Gastroesophageal sphincter (tissue), 4 donors: ENCODE measurements at regions not wholly inside any gene's neighbourhood (a gene's known extent, or its start where the extent isn't known, plus 50 kb on each side); places are given as distances from the start of the nearest gene placed in this dataset.
A peak's percentile ranks its signal among the peaks of the same experiment; 100 is the strongest.

Source experiments
- ATAC-seq: fragments of 150-250 bp; one replicate; pipeline ENCODE4 v1.9.1; 2016; ENCODE audit warnings: mild to moderate bottlenecking, moderate library complexity
- H3K27ac ChIP-seq, 4 donors: fragments of 200-600 bp; sonication (generic) in 3 of 4; 1 replicate in 3 of 4; 2 replicates in 1 of 4; pipeline ENCODE4 v1.5.1; 2016 to 2019
- H3K27me3 ChIP-seq: fragments of 200-600 bp; sonication (generic); one replicate; pipeline ENCODE4 v1.5.1; 2019
- H3K36me3 ChIP-seq, 2 donors: fragments of 200-600 bp; sonication (generic); one replicate each; pipeline ENCODE4 v1.5.1; 2019; ENCODE audit warnings: control low read depth in 1 of 2
- H3K4me1 ChIP-seq, 3 donors: fragments of 200-600 bp; sonication (generic); 1 replicate in 2 of 3; 2 replicates in 1 of 3; pipeline ENCODE4 v1.5.1; 2016 to 2019; ENCODE audit warnings: control low read depth in 2 of 3
- H3K4me3 ChIP-seq, 2 donors: fragments of 200-600 bp; sonication (generic); one replicate each; pipeline ENCODE4 v1.5.1; 2019; ENCODE audit warnings: mild to moderate bottlenecking in 1 of 2, moderate library complexity in 1 of 2
- H3K9me3 ChIP-seq, 3 donors: fragments of 200-600 bp; sonication (generic); one replicate each; pipeline ENCODE4 v1.5.1; 2017 to 2019; ENCODE audit warnings: control low read depth in 2 of 3
- CTCF ChIP-seq, 4 experiments: fragments of 200-600 bp in 2 of 4; fragments of 450-650 bp in 2 of 4; sonication (generic) in 1 of 4; IDR thresholded peaks; one replicate each; pipeline ENCODE4 v1.5.1; 2017 to 2019; ENCODE audit warnings: antibody characterized with exemption in 4 of 4, mild to moderate bottlenecking in 2 of 4, moderate library complexity in 2 of 4
- EP300 ChIP-seq: sonication (generic); formaldehyde crosslinking; IDR thresholded peaks from one replicate; pipeline ENCODE4 v1.6.1; 2017; ENCODE audit warnings: antibody characterized with exemption, mild to moderate bottlenecking
- POLR2A ChIP-seq, 2 donors: fragments of 450-650 bp; IDR thresholded peaks; one replicate each; pipeline ENCODE4 v1.6.1; 2017; ENCODE audit warnings: antibody characterized with exemption in 2 of 2, mild to moderate bottlenecking in 2 of 2, moderate library complexity in 1 of 2
- POLR2AphosphoS5 ChIP-seq: sonication (generic); formaldehyde crosslinking; IDR thresholded peaks from one replicate; pipeline ENCODE4 v1.6.1; 2017; ENCODE audit warnings: antibody characterized with exemption
- WGBS, 2 donors: methylation state at CpG; one replicate each; pipeline ENCODE4 v1.1.5; 2018; ENCODE audit warnings: low coverage in 1 of 2; 5-methylcytosine and 5-hydroxymethylcytosine counted together

GRCh38 chr22:27685970-27686369 lies 115.6 kb downstream of the MN1 start:
- H3K27me3 ChIP-seq: no peaks in the 10 kb centered on the region
- no peak overlapping the region for H3K4me3 ChIP-seq
- peaks cover 0 to 29% (median 4%) of the 10 kb centered on the region in 3 donors for H3K4me1 ChIP-seq
- H3K36me3 ChIP-seq: no peaks in the 10 kb centered on the region
- no peaks in the 10 kb centered on the region for H3K9me3 ChIP-seq
- TF ChIP-seq POLR2A (IDR thresholded peaks at IDR 0.05) (no peak), EP300 (no peak), POLR2AphosphoS5 (no peak), CTCF (IDR thresholded peaks at IDR 0.05) (no peak)
- ATAC-seq: no peak
- no CpG with 5 or more reads among the region's 1 CpG for WGBS, 2 donors
- peak overlapping the region; percentile 51 to 83 (median 70) for H3K27ac ChIP-seq

GRCh38 chr22:27686534-27686933 lies 115.0 kb downstream of the MN1 start:
- Histone ChIP-seq H3K27ac (peak overlapping the region; percentile 63 to 83 (median 73)), H3K4me1 (peaks cover 0 to 29% (median 4%) of the 10 kb centered on the region in 3 donors), H3K9me3 (no peaks in the 10 kb centered on the region), H3K27me3 (no peaks in the 10 kb centered on the region), H3K36me3 (no peaks in the 10 kb centered on the region), H3K4me3 (no peak overlapping the region)
- 67% methylated on average over 1 of the region's 10 CpGs; no CpG with 5 or more reads in 1 of the 2 donors for WGBS, 2 donors
- peak; percentile 95 for ATAC-seq
- peak; percentile 96 for TF ChIP-seq POLR2AphosphoS5
- peak; percentile 86 for TF ChIP-seq EP300
- TF ChIP-seq CTCF (IDR thresholded peaks at IDR 0.05): no peak

- Histone ChIP-seq H3K27ac (no peak overlapping the region), H3K9me3 (no peaks in the 10 kb centered on the region), H3K27me3 (no peaks in the 10 kb centered on the region), H3K4me1 (peaks cover 0 to 29% (median 4%) of the 10 kb centered on the region in 3 donors), H3K4me3 (no peak overlapping the region), H3K36me3 (no peaks in the 10 kb centered on the region)
- 85 to 100% methylated on average over 1 to 3 of the region's 3 CpGs for WGBS, 2 donors
- no peak for TF ChIP-seq POLR2AphosphoS5
- TF ChIP-seq CTCF (IDR thresholded peaks at IDR 0.05): no peak
- TF ChIP-seq EP300: no peak
- no peak for TF ChIP-seq POLR2A (IDR thresholded peaks at IDR 0.05)
- ATAC-seq: no peak
Measured at GRCh38 chr22:27687984-27688545, 113.5 kb downstream of the MN1 start.

- TF ChIP-seq EP300 (no peak), POLR2A (IDR thresholded peaks at IDR 0.05) (no peak), CTCF (IDR thresholded peaks at IDR 0.05) (no peak), POLR2AphosphoS5 (no peak)
- WGBS, 2 donors: 100% methylated on average over 1 of the region's 1 CpG
- Histone ChIP-seq H3K27me3 (no peaks in the 10 kb centered on the region), H3K27ac (no peak overlapping the region), H3K4me1 (peaks cover 0 to 28% (median 4%) of the 10 kb centered on the region in 3 donors), H3K4me3 (no peak overlapping the region), H3K36me3 (no peaks in the 10 kb centered on the region), H3K9me3 (no peaks in the 10 kb centered on the region)
- ATAC-seq: no peak
Measured at GRCh38 chr22:27689664-27690063, 111.9 kb downstream of the MN1 start.

- Histone ChIP-seq H3K27ac (no peak overlapping the region), H3K9me3 (no peaks in the 10 kb centered on the region), H3K36me3 (no peaks in the 10 kb centered on the region), H3K4me3 (no peak overlapping the region), H3K27me3 (no peaks in the 10 kb centered on the region), H3K4me1 (peaks cover 0 to 19% (median 4%) of the 10 kb centered on the region in 3 donors)
- no peak for ATAC-seq
- 35 to 64% methylated on average over 3 of the region's 3 CpGs for WGBS, 2 donors
- no peak for TF ChIP-seq POLR2A (IDR thresholded peaks at IDR 0.05)
- no peak for TF ChIP-seq CTCF (IDR thresholded peaks at IDR 0.05)
- TF ChIP-seq EP300: no peak
- no peak for TF ChIP-seq POLR2AphosphoS5
Measured at GRCh38 chr22:27690599-27690998, 111.0 kb downstream of the MN1 start.
